RCC 7860 (cell line): ENCODE measurements at regions not wholly inside any gene's neighbourhood (a gene's known extent, or its start where the extent isn't known, plus 50 kb on each side); places are given as distances from the start of the nearest gene placed in this dataset.
A peak's percentile ranks its signal among the peaks of the same experiment; 100 is the strongest.

Source experiments
- DNase-seq: peaks from one replicate; pipeline ENCODE4 v3.0.0-alpha.2; 2015; ENCODE audit warnings: low spot score
- FAIRE-seq: peaks from 2 replicates; lab custom pipeline; 2012; peaks lifted over from hg19 to GRCh38; lab: Jason Lieb, UNC

DNA sequence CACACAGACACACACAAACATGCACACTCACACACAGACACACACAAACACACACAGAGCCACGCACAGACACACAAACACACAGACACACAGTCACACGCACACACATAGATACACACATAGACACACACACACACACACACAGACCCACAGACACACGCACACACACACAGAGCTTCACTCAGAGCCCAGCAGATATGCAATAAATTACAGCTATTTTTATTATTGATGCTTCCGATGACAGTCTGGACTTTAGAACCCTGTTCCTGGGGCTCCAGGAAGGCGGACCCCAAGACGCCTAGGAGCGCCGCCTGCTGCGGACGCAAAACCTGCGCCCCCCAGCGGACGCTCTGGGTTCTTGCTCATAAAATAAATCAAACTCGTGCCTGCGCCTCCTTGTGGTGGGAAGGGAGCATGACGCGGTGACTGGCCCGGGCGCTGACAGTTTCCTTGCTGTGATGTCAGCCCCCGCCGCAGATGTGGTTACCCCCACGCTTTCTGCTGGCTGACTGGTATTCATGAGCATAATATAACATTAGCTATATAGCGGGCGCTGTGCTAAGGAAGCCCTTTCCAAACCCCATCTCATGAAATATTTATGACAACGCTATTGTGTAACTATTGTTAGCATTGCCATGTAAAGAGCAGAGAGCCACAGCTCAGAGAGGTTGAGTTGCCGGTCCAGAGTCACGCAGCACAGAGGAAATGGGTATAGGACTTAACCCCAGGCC, 64.4 kb upstream of the TM9SF2 start:
- FAIRE-seq = peak; percentile 7

DNA sequence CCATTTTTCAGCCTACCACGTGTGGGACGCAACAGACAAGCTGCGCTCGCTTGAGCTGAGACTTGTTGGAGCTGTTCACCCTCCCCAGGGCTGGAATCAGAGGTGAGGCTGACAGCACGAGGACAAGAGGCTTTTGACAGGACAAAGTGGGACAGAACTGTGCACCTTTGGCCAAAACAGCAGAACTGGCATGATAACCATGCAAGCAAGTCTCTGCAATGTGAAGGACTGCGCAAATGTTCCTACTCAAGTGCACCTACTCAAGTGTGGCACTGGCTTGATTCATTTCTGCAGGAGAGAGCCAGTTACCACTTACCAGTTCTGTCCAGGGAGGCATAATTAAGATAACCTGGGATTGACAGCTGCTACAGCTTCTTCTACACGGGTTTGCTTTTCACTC, 62.2 kb upstream of the TM9SF2 start:
- DNase-seq = no peak
- no peak for FAIRE-seq

More for the DNA sequence above, 64.4 kb upstream of the TM9SF2 start:
- peak; percentile 72 for DNase-seq

DNA sequence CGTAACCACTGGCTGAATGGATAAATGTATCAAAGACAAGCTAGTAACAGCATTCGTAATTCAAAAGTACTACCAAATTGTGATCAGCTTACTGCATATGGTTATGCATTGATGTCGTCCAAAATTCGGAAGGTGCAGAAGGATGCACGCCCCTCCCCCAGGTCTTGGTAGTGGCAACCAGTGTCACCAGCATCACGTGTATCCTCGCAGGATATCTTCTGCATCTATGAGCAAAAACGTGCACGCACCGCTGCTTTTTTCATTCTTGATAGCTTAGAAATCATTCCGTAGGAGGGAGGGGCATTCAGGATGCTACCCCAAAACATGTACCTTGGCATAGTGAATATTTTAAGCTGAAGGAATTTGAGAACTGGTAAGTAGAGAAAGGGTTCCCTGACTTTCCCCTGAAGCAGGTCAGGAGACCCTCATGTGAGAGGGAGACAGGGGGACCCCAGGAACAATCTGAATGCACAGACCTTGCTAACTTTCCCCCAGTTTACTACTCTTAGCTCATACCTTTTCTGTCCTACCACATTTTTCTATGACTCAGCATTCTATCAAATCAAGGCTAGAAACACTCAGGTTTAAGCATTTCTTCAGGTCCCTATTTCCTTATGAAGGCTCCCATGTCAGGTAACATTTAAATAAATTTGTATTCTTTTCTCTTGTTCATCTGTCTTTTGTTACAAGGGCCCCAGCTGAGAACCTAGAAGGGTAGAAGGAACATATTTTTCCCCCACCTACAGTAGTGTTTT, 61.2 kb upstream of the TM9SF2 start:
- FAIRE-seq (no peak), DNase-seq (no peak)

DNA sequence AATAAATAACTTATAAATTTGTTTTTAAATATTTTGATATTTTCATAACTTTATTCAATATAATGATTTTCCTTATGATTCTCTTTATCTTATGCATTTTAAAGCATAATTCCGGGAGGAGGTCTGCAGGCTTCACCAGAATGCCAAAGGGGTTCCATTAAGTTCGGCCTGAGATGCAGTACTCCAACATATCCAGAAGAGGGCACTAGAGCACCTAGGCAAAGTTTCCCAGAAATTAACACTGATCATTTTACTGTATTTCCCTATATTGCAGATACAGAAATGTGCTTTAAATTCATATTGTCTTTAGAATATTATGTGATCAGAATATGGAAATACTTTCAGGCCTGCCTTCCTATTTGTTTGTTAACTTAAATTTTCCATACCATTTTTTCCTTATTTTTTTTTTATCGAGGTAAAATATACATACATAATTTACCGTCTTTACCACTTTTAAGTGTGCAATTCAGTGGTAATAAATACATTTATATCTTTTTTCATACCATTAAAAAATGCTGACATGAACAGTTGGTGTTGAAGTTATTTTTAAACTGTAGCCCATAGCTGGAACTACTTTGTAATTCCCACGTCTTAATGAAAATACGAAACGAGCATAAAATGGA, 58.9 kb upstream of the TM9SF2 start:
- FAIRE-seq (peak; percentile 70), DNase-seq (peak; percentile 42)

DNA sequence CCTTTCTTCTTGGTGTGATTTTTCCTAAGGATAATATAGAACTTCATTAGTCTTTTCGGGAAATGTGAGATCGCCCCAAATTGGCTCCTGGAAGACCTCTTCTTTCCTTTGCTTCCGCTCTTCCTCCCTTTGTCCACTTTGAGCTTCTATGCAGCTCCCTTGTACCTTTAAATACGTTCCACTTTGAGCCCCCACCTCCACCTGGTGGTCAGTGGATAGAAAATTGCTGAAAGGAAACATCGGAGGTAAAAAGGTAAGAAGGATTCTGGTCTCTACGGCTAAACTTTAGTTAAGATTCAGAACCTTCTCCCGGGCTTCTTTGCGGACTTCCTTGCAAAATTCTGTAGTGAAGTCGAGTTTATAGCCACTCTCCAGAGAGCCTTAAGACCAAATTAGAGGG, 55.0 kb upstream of the TM9SF2 start:
- FAIRE-seq (no peak), DNase-seq (no peak)

DNA sequence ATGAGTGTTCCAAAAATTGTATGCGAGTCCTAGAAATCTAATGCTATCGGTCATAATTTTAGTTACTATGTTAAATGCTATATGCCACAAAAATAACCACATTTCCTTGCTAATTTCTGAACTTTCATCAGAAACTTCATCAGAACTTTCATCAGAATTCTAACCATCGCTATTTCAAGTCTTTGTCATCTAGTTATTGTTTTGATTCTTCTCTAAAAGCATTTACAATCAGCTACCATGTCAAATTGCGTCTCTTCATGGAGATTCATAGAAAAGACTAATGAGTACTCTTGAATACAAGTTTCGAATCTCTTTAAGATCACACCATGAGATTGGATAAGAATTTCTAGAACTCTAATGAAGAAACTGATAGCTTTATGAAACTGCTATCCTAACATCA, 52.7 kb upstream of the TM9SF2 start:
- DNase-seq (no peak), FAIRE-seq (no peak)

DNA sequence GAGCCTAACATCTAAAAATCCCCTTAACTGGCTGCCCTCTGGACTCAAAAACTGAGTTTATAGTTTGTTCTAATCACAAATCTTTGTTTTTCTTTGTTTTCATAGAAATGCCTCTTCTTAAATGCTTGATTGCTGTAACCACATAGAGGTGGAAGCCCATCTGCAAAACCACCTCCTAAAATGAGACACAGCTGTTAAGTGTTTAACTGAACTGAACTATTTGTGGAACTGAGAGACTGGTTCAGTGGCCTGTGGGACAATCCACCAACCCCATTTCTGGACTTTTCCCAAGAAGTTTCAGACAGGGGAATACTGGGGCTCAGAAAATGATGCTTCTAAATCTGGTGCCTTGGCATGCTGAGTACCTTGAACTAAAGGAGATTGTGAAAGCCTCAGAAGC, 50.9 kb upstream of the TM9SF2 start:
- FAIRE-seq = no peak

More for the DNA sequence above, 50.9 kb upstream of the TM9SF2 start:
- no peak for DNase-seq
